HepG2 (cell line): ENCODE measurements at regions not wholly inside any gene's neighbourhood (a gene's known extent, or its start where the extent isn't known, plus 50 kb on each side); places are given as distances from the start of the nearest gene placed in this dataset.

ENCODE experiments used
- ATAC-seq: fragments of 200-7000 bp; cut with Tn5 transposase; 3 replicates; pipeline ENCODE4 v1.9.1; 2020; ENCODE audit warnings: mild to moderate bottlenecking, moderate library complexity
- BruUV-seq: library from RNA; stranded (reverse); fragments of 400-500 nt; replicated peaks from 2 replicates; lab custom pipeline; 2021; lab: Mats Ljungman, UMichigan
- CTCF ChIA-PET: fragments of 300-600 bp; formaldehyde crosslinking; extraction: SDS; loops from one replicate; lab custom pipeline; 2021; ENCODE audit warnings: low total read pairs, inconsistent platforms, low intra/inter-chr PET ratio; lab: Yijun Ruan, JAX
- POLR2A ChIA-PET: fragments of 350-600 bp; sonication (Branson Sonifier 250); formaldehyde crosslinking; loops from one replicate; lab custom pipeline; 2020; ENCODE audit warnings: antibody characterized with exemption, inconsistent platforms; lab: Yijun Ruan, JAX
- DNase-seq: peaks from one replicate; pipeline ENCODE4 v3.0.0-alpha.2; 2015; ENCODE audit warnings: low spot score
- FAIRE-seq: peaks from 3 replicates; lab custom pipeline; 2011; peaks lifted over from hg19 to GRCh38; lab: Jason Lieb, UNC
- H2AFZ ChIP-seq: one replicate; pipeline ENCODE4 v1.6.1; 2011; ENCODE audit warnings: low read length, inconsistent platforms
- H3K27ac ChIP-seq: fragments of 300-600 bp; 3 replicates; pipeline ENCODE4 v1.8.0; 2011; ENCODE audit warnings: mixed run types, mild to moderate bottlenecking, mixed read lengths, low read length, inconsistent platforms; ENCODE audit not compliant: insufficient read depth; ENCODE audit errors: extremely low read length
- H3K27me3 ChIP-seq, 2 experiments: fragments of 200-600 bp in 1 of 2; 2 replicates in 1 of 2; 3 replicates in 1 of 2; pipeline versions ENCODE4 v1.6.0 to v1.8.0; 2011; ENCODE audit warnings: low read length in 2 of 2, mild to moderate bottlenecking in 2 of 2, moderate library complexity in 2 of 2, inconsistent platforms in 1 of 2; ENCODE audit not compliant: insufficient read depth in 2 of 2, control insufficient read depth in 1 of 2
- H3K36me3 ChIP-seq, 2 experiments: fragments of 200-600 bp in 1 of 2; replicated peaks in 1 of 2; 2 replicates in 1 of 2; 3 replicates in 1 of 2; pipeline versions ENCODE4 v1.5.1 to v1.8.0; 2011; ENCODE audit warnings: low read length in 2 of 2, inconsistent platforms in 1 of 2; ENCODE audit not compliant: insufficient read depth in 2 of 2, control insufficient read depth in 1 of 2
- H3K4me1 ChIP-seq: 2 replicates; pipeline ENCODE4 v1.5.1; 2012; ENCODE audit warnings: low read length, inconsistent platforms; ENCODE audit not compliant: insufficient read depth
- H3K4me2 ChIP-seq: 2 replicates; pipeline ENCODE4 v1.6.0; 2011; ENCODE audit warnings: low read depth, low read length, inconsistent platforms
- H3K4me3 ChIP-seq, 3 experiments: fragments of 200-600 bp in 1 of 3; sonication (generic), shearing (Covaris generic) in 1 of 3; replicated peaks in 1 of 3; 2 replicates each; pipeline ENCODE4 v1.5.1; 2011 to 2016; ENCODE audit warnings: low read length in 3 of 3, inconsistent platforms in 2 of 3, low read depth in 2 of 3, mild to moderate bottlenecking in 2 of 3, control low read depth in 1 of 3, mixed read lengths in 1 of 3; ENCODE audit not compliant: insufficient read depth in 1 of 3
- H3K79me2 ChIP-seq: one replicate; pipeline ENCODE4 v1.6.1; 2011; ENCODE audit warnings: low read length, inconsistent platforms; ENCODE audit not compliant: insufficient read depth
- H3K9ac ChIP-seq: 2 replicates; pipeline ENCODE4 v1.6.0; 2011; ENCODE audit warnings: mild to moderate bottlenecking, low read depth, low read length, inconsistent platforms; ENCODE audit not compliant: insufficient read depth
- H3K9me3 ChIP-seq: 2 replicates; pipeline ENCODE4 v1.5.1; 2012; ENCODE audit warnings: mild to moderate bottlenecking, low read length
- H4K20me1 ChIP-seq: 2 replicates; pipeline ENCODE4 v1.6.0; 2011; ENCODE audit warnings: inconsistent platforms, mild to moderate bottlenecking, low read length, moderate library complexity; ENCODE audit not compliant: insufficient read depth
- TEAD3 ChIP-seq: optimal IDR thresholded peaks from 2 replicates; pipeline ENCODE3; 2016; ENCODE audit warnings: borderline replicate concordance
- ZNF768 ChIP-seq: sonication (generic); formaldehyde crosslinking; IDR thresholded peaks from 2 replicates; pipeline ENCODE4 v1.4.0; 2020; ENCODE audit warnings: missing genetic modification reagents
- WGBS: methylation state at CpG from one replicate; pipeline ENCODE4 v1.1.6; 2017; ENCODE audit warnings: low lambda C conversion rate; 5-methylcytosine and 5-hydroxymethylcytosine counted together
- in situ Hi-C: cut with HindIII; loops from 2 replicates; pipeline ENCODE4 v1.10.0; 2017; ENCODE audit warnings: low pct_unique_long_range_greater_than_20kb; ENCODE audit not compliant: extremely low pct_ligation_motif_present
- intact Hi-C: fragments of 100-400 bp; cut with micrococcal nuclease; formaldehyde crosslinking; loops from one replicate; pipeline ENCODE4 v1.10.0; 2022; ENCODE audit not compliant: unreplicated experiment
- TF ChIP-seq, protein P1 (sequence below): sonication (generic); formaldehyde crosslinking; IDR thresholded peaks from 2 replicates; pipeline ENCODE4 v1.5.0; 2020; ENCODE audit warnings: missing genetic modification reagents
- TF ChIP-seq, protein P2 (sequence below): sonication (generic); formaldehyde crosslinking; IDR thresholded peaks from 2 replicates; pipeline ENCODE4 v1.5.1; 2020; ENCODE audit warnings: missing genetic modification reagents, mild to moderate bottlenecking, borderline replicate concordance

DNA sequence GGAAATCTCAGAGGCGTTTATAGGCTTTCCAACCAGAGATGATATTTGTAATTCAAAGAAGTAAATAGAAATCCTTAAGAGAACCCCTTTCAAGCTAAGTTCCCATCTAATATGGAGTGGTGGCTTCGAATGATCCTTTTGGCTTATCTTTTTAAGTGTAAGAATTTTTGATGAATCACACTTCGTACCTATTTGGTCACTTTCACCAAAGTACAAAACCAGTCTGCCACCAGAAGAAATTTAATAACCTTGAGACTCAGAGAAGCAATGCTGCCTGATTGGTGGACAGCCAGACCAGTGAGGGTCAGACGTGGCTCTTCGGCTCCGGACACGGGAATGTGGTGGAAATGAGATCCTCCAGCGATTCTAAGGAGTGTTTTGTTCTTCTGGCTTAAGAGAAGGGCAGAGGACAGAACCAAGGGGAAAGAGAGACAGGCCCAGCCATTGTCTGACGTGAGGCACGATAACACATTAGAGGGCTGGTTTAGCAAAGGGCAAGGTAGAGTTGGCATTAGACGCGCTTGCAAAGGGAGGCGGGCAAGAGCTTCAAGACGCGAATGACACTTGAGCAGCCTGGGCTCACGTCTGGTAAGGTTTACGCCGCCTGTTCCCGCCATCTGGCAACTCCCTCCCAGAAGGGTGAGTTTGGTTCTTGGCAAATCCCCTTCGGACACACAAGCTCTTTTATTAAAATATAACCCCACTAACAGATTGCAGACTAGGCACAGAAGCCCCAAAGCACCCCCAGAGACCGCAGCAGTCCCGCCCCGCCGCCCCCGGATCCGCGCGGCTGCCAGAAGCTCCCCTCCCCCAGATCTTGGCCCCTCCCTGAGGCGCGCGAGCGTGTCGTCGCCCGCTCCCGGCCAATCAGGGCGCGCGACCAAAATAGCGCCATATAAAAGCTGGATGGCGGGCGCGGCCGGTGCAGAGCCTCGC lies 50.0 kb upstream of the EZR start:
- Histone ChIP-seq H3K4me1 (no peaks in the 10 kb centered on the region), H3K9ac (no peak overlapping the region), H3K79me2 (no peaks in the 10 kb centered on the region), H4K20me1 (no peaks in the 10 kb centered on the region), H3K27ac (no peak overlapping the region), H3K36me3 (no peaks in the 10 kb centered on the region), H3K4me3 (no peak overlapping the region), H3K9me3 (no peaks in the 10 kb centered on the region), H3K27me3 (peaks cover 0 to 9% of the 10 kb centered on the region in 2 experiments; a peak in 2 of 5 replicates), H2AFZ (no peak overlapping the region), H3K4me2 (no peak overlapping the region)
- in situ Hi-C loops (no loop called here), intact Hi-C loops (no loop called here)
- BruUV-seq = no TSS peak
- TF ChIP-seq, protein P1, sequence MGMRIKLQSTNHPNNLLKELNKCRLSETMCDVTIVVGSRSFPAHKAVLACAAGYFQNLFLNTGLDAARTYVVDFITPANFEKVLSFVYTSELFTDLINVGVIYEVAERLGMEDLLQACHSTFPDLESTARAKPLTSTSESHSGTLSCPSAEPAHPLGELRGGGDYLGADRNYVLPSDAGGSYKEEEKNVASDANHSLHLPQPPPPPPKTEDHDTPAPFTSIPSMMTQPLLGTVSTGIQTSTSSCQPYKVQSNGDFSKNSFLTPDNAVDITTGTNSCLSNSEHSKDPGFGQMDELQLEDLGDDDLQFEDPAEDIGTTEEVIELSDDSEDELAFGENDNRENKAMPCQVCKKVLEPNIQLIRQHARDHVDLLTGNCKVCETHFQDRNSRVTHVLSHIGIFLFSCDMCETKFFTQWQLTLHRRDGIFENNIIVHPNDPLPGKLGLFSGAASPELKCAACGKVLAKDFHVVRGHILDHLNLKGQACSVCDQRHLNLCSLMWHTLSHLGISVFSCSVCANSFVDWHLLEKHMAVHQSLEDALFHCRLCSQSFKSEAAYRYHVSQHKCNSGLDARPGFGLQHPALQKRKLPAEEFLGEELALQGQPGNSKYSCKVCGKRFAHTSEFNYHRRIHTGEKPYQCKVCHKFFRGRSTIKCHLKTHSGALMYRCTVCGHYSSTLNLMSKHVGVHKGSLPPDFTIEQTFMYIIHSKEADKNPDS (CRISPR knock-in tag) = no peak
- no peak for TF ChIP-seq TEAD3 (CRISPR knock-in tag)
- no peak for TF ChIP-seq ZNF768 (CRISPR knock-in tag)
- TF ChIP-seq, protein P2, sequence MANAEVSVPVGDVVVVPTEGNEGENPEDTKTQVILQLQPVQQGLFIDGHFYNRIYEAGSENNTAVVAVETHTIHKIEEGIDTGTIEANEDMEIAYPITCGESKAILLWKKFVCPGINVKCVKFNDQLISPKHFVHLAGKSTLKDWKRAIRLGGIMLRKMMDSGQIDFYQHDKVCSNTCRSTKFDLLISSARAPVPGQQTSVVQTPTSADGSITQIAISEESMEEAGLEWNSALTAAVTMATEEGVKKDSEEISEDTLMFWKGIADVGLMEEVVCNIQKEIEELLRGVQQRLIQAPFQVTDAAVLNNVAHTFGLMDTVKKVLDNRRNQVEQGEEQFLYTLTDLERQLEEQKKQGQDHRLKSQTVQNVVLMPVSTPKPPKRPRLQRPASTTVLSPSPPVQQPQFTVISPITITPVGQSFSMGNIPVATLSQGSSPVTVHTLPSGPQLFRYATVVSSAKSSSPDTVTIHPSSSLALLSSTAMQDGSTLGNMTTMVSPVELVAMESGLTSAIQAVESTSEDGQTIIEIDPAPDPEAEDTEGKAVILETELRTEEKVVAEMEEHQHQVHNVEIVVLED (CRISPR knock-in tag) = no peak
- WGBS = 79% methylated on average over 45 of the region's 45 CpGs
- CTCF ChIA-PET = no interaction called here
- ATAC-seq (no peak), DNase-seq (no peak), FAIRE-seq (no peak)
- POLR2A ChIA-PET = no interaction called here
